Activated B cell treated with CpG ODN at 0.5 μM for 24 hours (primary cell): ENCODE measurements at regions not wholly inside any gene's neighbourhood (a gene's known extent, or its start where the extent isn't known, plus 50 kb on each side); places are given as distances from the start of the nearest gene placed in this dataset.

ENCODE experiments used
- ATAC-seq: fragments of 200-7000 bp; cut with Tn5 transposase; one replicate; pipeline ENCODE4 v1.10.0; 2021; ENCODE audit warnings: low read depth, mild to moderate bottlenecking, moderate library complexity
- CTCF ChIA-PET: fragments of 350-600 bp; sonication (Branson Sonifier 250); formaldehyde crosslinking; loops from one replicate; lab custom pipeline; 2021; ENCODE audit warnings: antibody characterized with exemption; lab: Charles Lee
- POLR2A ChIA-PET: fragments of 350-600 bp; sonication (Branson Sonifier 250); formaldehyde crosslinking; loops from one replicate; lab custom pipeline; 2021; ENCODE audit warnings: antibody characterized with exemption; lab: Charles Lee
- DNase-seq: peaks from one replicate; pipeline ENCODE4 v3.0.0; 2022
- H3K27ac Mint-ChIP-seq: one replicate; pipeline ENCODE4 v1.8.0; 2020; ENCODE audit warnings: mixed read lengths
- H3K27me3 Mint-ChIP-seq: one replicate; pipeline ENCODE4 v1.8.0; 2021; ENCODE audit warnings: mixed read lengths
- H3K36me3 Mint-ChIP-seq: one replicate; pipeline ENCODE4 v1.8.0; 2021; ENCODE audit warnings: low read depth, mixed read lengths
- H3K4me1 Mint-ChIP-seq: one replicate; pipeline ENCODE4 v1.8.0; 2021; ENCODE audit warnings: mixed read lengths
- H3K4me3 Mint-ChIP-seq: one replicate; pipeline ENCODE4 v1.8.0; 2020; ENCODE audit warnings: mild to moderate bottlenecking, mixed read lengths
- H3K9me3 Mint-ChIP-seq: one replicate; pipeline ENCODE4 v1.8.0; 2020; ENCODE audit warnings: mixed read lengths
- intact Hi-C: fragments of 100-400 bp; cut with micrococcal nuclease; formaldehyde crosslinking; loops from one replicate; pipeline ENCODE4 v1.15.1; 2024
- TF ChIP-seq, protein P1 (sequence below): fragments of 200-600 bp; IDR thresholded peaks from one replicate; pipeline ENCODE4 v1.8.0; 2022; ENCODE audit warnings: antibody characterized with exemption, mild to moderate bottlenecking

DNA sequence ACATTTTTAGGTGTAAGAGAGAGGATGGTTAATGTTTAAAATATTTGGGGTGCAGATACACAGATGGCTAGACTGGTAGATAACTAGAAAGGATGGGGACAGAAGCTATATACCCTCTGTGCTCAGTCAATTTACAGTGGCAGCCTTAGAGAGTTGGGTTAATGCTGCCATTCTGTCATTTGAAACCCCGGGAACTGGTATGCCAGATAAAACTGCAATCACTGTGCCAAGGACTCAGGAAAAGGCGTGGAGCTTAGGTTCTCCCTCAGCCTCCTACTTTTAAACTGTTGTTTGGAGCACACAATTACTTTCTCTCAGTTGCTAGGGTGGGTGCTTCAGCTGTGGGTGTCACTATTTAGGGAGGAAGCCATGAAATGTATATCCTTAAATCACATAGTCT lies 90.0 kb upstream of the HNRNPU start:
- ChIA-PET CTCF (no interaction called here), POLR2A (no interaction called here)
- Mint-ChIP-seq H3K4me3 (no peak overlapping the region), H3K9me3 (no peaks in the 10 kb centered on the region), H3K36me3 (no peaks in the 10 kb centered on the region), H3K4me1 (peaks cover 8% of the 10 kb centered on the region), H3K27ac (no peak overlapping the region), H3K27me3 (no peaks in the 10 kb centered on the region)
- DNase-seq (no peak), ATAC-seq (no peak)
- TF ChIP-seq, protein P1, sequence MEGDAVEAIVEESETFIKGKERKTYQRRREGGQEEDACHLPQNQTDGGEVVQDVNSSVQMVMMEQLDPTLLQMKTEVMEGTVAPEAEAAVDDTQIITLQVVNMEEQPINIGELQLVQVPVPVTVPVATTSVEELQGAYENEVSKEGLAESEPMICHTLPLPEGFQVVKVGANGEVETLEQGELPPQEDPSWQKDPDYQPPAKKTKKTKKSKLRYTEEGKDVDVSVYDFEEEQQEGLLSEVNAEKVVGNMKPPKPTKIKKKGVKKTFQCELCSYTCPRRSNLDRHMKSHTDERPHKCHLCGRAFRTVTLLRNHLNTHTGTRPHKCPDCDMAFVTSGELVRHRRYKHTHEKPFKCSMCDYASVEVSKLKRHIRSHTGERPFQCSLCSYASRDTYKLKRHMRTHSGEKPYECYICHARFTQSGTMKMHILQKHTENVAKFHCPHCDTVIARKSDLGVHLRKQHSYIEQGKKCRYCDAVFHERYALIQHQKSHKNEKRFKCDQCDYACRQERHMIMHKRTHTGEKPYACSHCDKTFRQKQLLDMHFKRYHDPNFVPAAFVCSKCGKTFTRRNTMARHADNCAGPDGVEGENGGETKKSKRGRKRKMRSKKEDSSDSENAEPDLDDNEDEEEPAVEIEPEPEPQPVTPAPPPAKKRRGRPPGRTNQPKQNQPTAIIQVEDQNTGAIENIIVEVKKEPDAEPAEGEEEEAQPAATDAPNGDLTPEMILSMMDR: no peak
- intact Hi-C loops: no loop called here

DNA sequence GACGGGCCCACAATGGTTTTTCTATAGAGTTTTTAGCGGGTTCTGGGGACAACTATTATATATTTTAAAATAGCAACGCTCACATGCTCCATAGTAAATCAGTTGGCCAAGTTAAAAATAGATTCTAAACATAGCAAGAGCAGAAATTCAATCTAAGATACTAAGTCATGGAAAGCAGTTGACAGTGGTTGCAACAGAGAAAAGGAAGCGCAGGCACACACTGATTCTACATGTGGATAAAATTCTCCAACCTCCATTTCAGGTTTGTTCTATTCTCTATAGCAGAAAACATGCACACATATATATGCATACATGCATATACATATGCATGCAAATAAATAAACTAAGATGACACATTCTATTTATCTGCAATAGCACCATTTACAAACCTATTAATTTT lies 89.6 kb upstream of the HNRNPU start:
- DNase-seq (no peak), ATAC-seq (no peak)
- POLR2A ChIA-PET: no interaction called here
- Mint-ChIP-seq H3K27me3 (no peaks in the 10 kb centered on the region), H3K4me3 (no peak overlapping the region), H3K36me3 (no peaks in the 10 kb centered on the region), H3K27ac (no peak overlapping the region), H3K4me1 (peaks cover 8% of the 10 kb centered on the region), H3K9me3 (no peaks in the 10 kb centered on the region)
- intact Hi-C loops: no loop called here
- TF ChIP-seq, protein P1: no peak
- CTCF ChIA-PET: no interaction called here

- Mint-ChIP-seq H3K4me1 (peaks cover 7% of the 10 kb centered on the region), H3K9me3 (no peaks in the 10 kb centered on the region), H3K4me3 (no peak overlapping the region), H3K27me3 (no peaks in the 10 kb centered on the region), H3K36me3 (no peaks in the 10 kb centered on the region), H3K27ac (no peak overlapping the region)
- TF ChIP-seq, protein P1: no peak
- ChIA-PET POLR2A (interaction anchor here (1.1 kb wide), 1 partner anchor 12 kb away, joined by 3 read pairs; no protein-coding TSS in a partner anchor), CTCF (interaction anchor here (0.8 kb wide), 1 partner anchor 11 kb away, joined by 3 read pairs; no protein-coding TSS in a partner anchor)
- DNase-seq (no peak), ATAC-seq (no peak)
- intact Hi-C loops: no loop called here
These were observed 88.6 kb upstream of the HNRNPU start for GRCh38 chr1:244952940-244953339.

DNA sequence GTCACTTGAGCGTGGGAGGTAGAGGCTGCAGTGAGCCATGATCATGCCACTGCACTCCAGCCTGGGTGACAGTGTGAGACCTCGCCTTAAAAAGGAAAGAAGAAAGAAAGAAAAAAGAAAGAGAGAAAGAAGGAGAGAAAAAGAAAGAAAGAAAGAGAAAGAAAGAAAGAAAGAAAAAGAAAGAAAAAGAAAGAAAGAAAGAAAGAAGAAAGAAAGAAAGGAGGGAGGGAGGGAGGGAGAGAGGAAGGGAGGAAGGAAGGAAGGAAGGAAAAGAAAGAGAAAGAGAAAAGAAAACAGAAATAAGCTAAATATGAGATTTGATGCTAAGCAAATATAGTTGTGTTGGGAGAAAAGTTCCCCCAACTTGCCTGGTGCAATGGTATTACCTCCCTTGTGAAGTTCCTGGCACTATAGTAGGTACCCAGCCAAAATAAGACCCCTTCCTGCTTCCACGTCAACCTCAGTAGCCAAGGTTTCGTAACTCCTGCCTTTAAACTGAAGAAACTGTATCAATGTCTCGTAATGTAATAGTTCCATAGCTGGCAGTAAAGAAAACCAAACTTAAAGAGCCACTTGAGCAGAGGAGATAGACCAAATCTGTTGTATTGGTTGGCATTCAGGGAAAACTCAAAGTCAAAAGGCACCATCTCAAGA lies 88.1 kb upstream of the HNRNPU start:
- no peak overlapping the region for H3K27ac Mint-ChIP-seq
- peaks cover 2% of the 10 kb centered on the region for H3K4me1 Mint-ChIP-seq
- H3K9me3 Mint-ChIP-seq: no peaks in the 10 kb centered on the region
- H3K27me3 Mint-ChIP-seq: no peaks in the 10 kb centered on the region
- no peak overlapping the region for H3K4me3 Mint-ChIP-seq
- ChIA-PET CTCF (interaction anchor here (0.8 to 0.9 kb wide), 2 partner anchors 11 to 151 kb away, joined by 3 read pairs; no protein-coding TSS in a partner anchor), POLR2A (interaction anchor here (0.7 to 1.1 kb wide), 2 partner anchors 12 to 15 kb away, joined by 3 read pairs; no protein-coding TSS in a partner anchor)
- ATAC-seq: no peak
- intact Hi-C loops: no loop called here
- no peaks in the 10 kb centered on the region for H3K36me3 Mint-ChIP-seq
- TF ChIP-seq, protein P1: no peak
- no peak for DNase-seq

- ChIA-PET CTCF (interaction anchor here (1.0 kb wide), 1 partner anchor 10 kb away, joined by 4 read pairs; no protein-coding TSS in a partner anchor), POLR2A (no interaction called here)
- H3K9me3 Mint-ChIP-seq: peaks cover 5% of the 10 kb centered on the region
- intact Hi-C loops: loop anchor here (10.0 kb wide), 1 partner anchor 1694 kb away; the partner anchor contains the start of genes CEP170 and SDCCAG8
- H3K27ac Mint-ChIP-seq: no peak overlapping the region
- DNase-seq: no peak
- no peak for ATAC-seq
- H3K4me1 Mint-ChIP-seq: peaks cover 17% of the 10 kb centered on the region
- no peaks in the 10 kb centered on the region for H3K27me3 Mint-ChIP-seq
- TF ChIP-seq, protein P1: no peak
- no peak overlapping the region for H3K4me3 Mint-ChIP-seq
- H3K36me3 Mint-ChIP-seq: no peaks in the 10 kb centered on the region
These were observed 84.1 kb upstream of the HNRNPU start for GRCh38 chr1:244948416-244948815.
